SK-N-SH (cell line): ENCODE measurements at regions not wholly inside any gene's neighbourhood (a gene's known extent, or its start where the extent isn't known, plus 50 kb on each side); places are given as distances from the start of the nearest gene placed in this dataset.

Experiments used
- CTCF ChIA-PET: fragments of 300-600, 350-600 bp; formaldehyde crosslinking; extraction: SDS; loops from one replicate; lab custom pipeline; 2021; lab: Yijun Ruan, JAX
- POLR2A ChIA-PET: fragments of 350-600 bp; sonication (Branson Sonifier 250); formaldehyde crosslinking; extraction: SDS; loops from one replicate; lab custom pipeline; 2020; ENCODE audit warnings: antibody characterized with exemption, inconsistent platforms; lab: Yijun Ruan, JAX
- DNase-seq: peaks from one replicate; pipeline ENCODE4 v3.0.0; 2012
- H2AFZ ChIP-seq: fragments of 200-600 bp; sonication (generic); 2 replicates; pipeline ENCODE4 v1.8.1; 2016; ENCODE audit warnings: antibody characterized with exemption, mild to moderate bottlenecking, low read depth
- H3F3A ChIP-seq: fragments of 200-600 bp; sonication (generic); replicated peaks from 2 replicates; pipeline ENCODE3; 2016; ENCODE audit warnings: antibody characterized with exemption, mild to moderate bottlenecking; ENCODE audit not compliant: insufficient read depth
- H3K27ac ChIP-seq, 2 experiments: fragments of 200-500 bp in 1 of 2; fragments of 200-600 bp in 1 of 2; sonication (Bioruptor generic) in 1 of 2; sonication (generic), shearing (Covaris generic) in 1 of 2; 2 replicates each; pipeline versions ENCODE4 v1.5.1 to v1.6.1; 2014 to 2016; ENCODE audit warnings: low read depth in 2 of 2, inconsistent platforms in 1 of 2, low read length in 1 of 2, mild to moderate bottlenecking in 1 of 2, mixed read lengths in 1 of 2
- H3K27me3 ChIP-seq: fragments of 200-600 bp; sonication (generic), shearing (Covaris generic); 2 replicates; pipeline ENCODE4 v1.6.1; 2016; ENCODE audit warnings: mixed run types; ENCODE audit not compliant: insufficient read depth
- H3K36me3 ChIP-seq, 2 experiments: fragments of 200-500 bp in 1 of 2; fragments of 200-600 bp in 1 of 2; sonication (Bioruptor generic) in 1 of 2; sonication (generic) in 1 of 2; replicated peaks in 1 of 2; 2 replicates each; pipeline versions ENCODE3 to v1.5.1; 2014 to 2016; ENCODE audit warnings: low read length in 1 of 2, mild to moderate bottlenecking in 1 of 2; ENCODE audit not compliant: insufficient read depth in 2 of 2, control insufficient read depth in 1 of 2
- H3K4me1 ChIP-seq, 2 experiments: fragments of 200-500 bp in 1 of 2; fragments of 200-600 bp in 1 of 2; sonication (Bioruptor generic) in 1 of 2; sonication (generic), shearing (Covaris generic) in 1 of 2; 2 replicates each; pipeline versions ENCODE4 v1.5.1 to v1.6.1; 2014 to 2016; ENCODE audit warnings: low read depth in 1 of 2, low read length in 1 of 2, mixed run types in 1 of 2; ENCODE audit not compliant: insufficient read depth in 2 of 2, control insufficient read depth in 1 of 2
- H3K4me2 ChIP-seq: fragments of 200-600 bp; sonication (generic), shearing (Covaris generic); 2 replicates; pipeline ENCODE4 v1.6.1; 2017; ENCODE audit warnings: mixed run types
- H3K4me3 ChIP-seq, 2 experiments: fragments of 200-500 bp in 1 of 2; fragments of 200-600 bp in 1 of 2; sonication (Bioruptor generic) in 1 of 2; sonication (generic), shearing (Covaris generic) in 1 of 2; 2 replicates each; pipeline versions ENCODE4 v1.5.1 to v1.8.1; 2014 to 2016; ENCODE audit warnings: low read depth in 2 of 2, inconsistent platforms in 1 of 2, low read length in 1 of 2, mild to moderate bottlenecking in 1 of 2, mixed read lengths in 1 of 2, moderate library complexity in 1 of 2
- H3K79me2 ChIP-seq: fragments of 200-600 bp; sonication (generic); 2 replicates; pipeline ENCODE4 v1.8.1; 2017; ENCODE audit warnings: mild to moderate bottlenecking; ENCODE audit not compliant: insufficient read depth
- H3K9ac ChIP-seq: fragments of 200-600 bp; sonication (generic); 2 replicates; pipeline ENCODE4 v1.6.1; 2017; ENCODE audit warnings: mixed run types
- H3K9me2 ChIP-seq: fragments of 200-600 bp; sonication (generic); 2 replicates; pipeline ENCODE4 v1.6.1; 2017; ENCODE audit warnings: mixed run types
- H3K9me3 ChIP-seq: fragments of 200-600 bp; sonication (generic); 2 replicates; pipeline ENCODE4 v1.6.1; 2017; ENCODE audit warnings: mixed run types, mild to moderate bottlenecking, moderate library complexity
- H4K20me1 ChIP-seq: fragments of 200-600 bp; sonication (generic); 2 replicates; pipeline ENCODE4 v1.6.1; 2017; ENCODE audit warnings: mild to moderate bottlenecking, mixed run types; ENCODE audit not compliant: insufficient read depth
- CHD2 ChIP-seq: fragments of 150-350 bp; IDR thresholded peaks from 2 replicates; pipeline ENCODE4 v1.6.1; 2018; ENCODE audit warnings: low read length; ENCODE audit not compliant: partially characterized antibody
- EZH2phosphoT487 ChIP-seq: fragments of 200-600 bp; sonication (generic); IDR thresholded peaks from 2 replicates; pipeline ENCODE4 v1.6.1; 2017; ENCODE audit warnings: low read depth, mixed run types, mild to moderate bottlenecking, antibody characterized with exemption, moderate library complexity, borderline replicate concordance
- FOSL2 ChIP-seq: IDR thresholded peaks from 2 replicates; pipeline ENCODE4 v1.4.0; 2012; ENCODE audit warnings: low read depth, mild to moderate bottlenecking, moderate library complexity, borderline replicate concordance
- FOXJ3 ChIP-seq: sonication (generic); formaldehyde crosslinking; IDR thresholded peaks from 2 replicates; pipeline ENCODE4 v1.5.1; 2020; ENCODE audit warnings: mild to moderate bottlenecking, missing genetic modification reagents
- GABPA ChIP-seq: IDR thresholded peaks from 2 replicates; pipeline ENCODE4 v1.4.0; 2012; ENCODE audit warnings: low read depth, mild to moderate bottlenecking
- GATA2 ChIP-seq: sonication (generic); formaldehyde crosslinking; IDR thresholded peaks from 2 replicates; pipeline ENCODE4 v1.5.0; 2020; ENCODE audit warnings: mild to moderate bottlenecking, missing genetic modification reagents
- IRF3 ChIP-seq: fragments of 150-350 bp; IDR thresholded peaks from 2 replicates; pipeline ENCODE4 v1.6.1; 2016; ENCODE audit warnings: mild to moderate bottlenecking, low read depth, low read length
- MAX ChIP-seq: IDR thresholded peaks from 2 replicates; pipeline ENCODE4 v1.4.0; 2012; ENCODE audit warnings: low read depth
- MXI1 ChIP-seq: IDR thresholded peaks from 2 replicates; pipeline ENCODE4 v1.6.1; 2012; ENCODE audit warnings: mild to moderate bottlenecking, low read depth, low read length, improper control_type of control experiment
- NRF1 ChIP-seq: IDR thresholded peaks from 2 replicates; pipeline ENCODE4 v1.6.1; 2012; ENCODE audit warnings: low read depth, mild to moderate bottlenecking, low read length
- PBX3 ChIP-seq: IDR thresholded peaks from 2 replicates; pipeline ENCODE4; 2012
- POLR2AphosphoS5 ChIP-seq: IDR thresholded peaks from 2 replicates; pipeline ENCODE4 v1.6.1; 2012; ENCODE audit warnings: low read depth, low read length
- RAD21 ChIP-seq: IDR thresholded peaks from 2 replicates; pipeline ENCODE4 v1.6.1; 2012; ENCODE audit warnings: mild to moderate bottlenecking, low read length
- REST ChIP-seq: IDR thresholded peaks from 2 replicates; pipeline ENCODE4 v1.6.1; 2012; ENCODE audit warnings: mild to moderate bottlenecking, low read depth, low read length, moderate library complexity
- RXRA ChIP-seq: IDR thresholded peaks from 2 replicates; pipeline ENCODE4 v1.4.0; 2012; ENCODE audit warnings: low read depth, mild to moderate bottlenecking, borderline replicate concordance
- SMC3 ChIP-seq: IDR thresholded peaks from 2 replicates; pipeline ENCODE4 v1.6.1; 2012; ENCODE audit warnings: low read depth, low read length, improper control_type of control experiment
- USF2 ChIP-seq: fragments of 150-350 bp; IDR thresholded peaks from 2 replicates; pipeline ENCODE4 v1.6.1; 2017; ENCODE audit warnings: antibody characterized with exemption, low read length, low read depth, borderline replicate concordance
- WGBS: methylation state at CpG from one replicate; pipeline ENCODE4 v1.1.6; 2017; ENCODE audit warnings: low lambda C conversion rate; 5-methylcytosine and 5-hydroxymethylcytosine counted together

GRCh38 chr10:65723525-65723924 lies 1202.3 kb upstream of the LRRTM3 start:
- ChIA-PET POLR2A (no interaction called here), CTCF (no interaction called here)
- no peak for TF ChIP-seq PBX3
- TF ChIP-seq MAX: no peak
- no peak for TF ChIP-seq GATA2 (CRISPR knock-in tag)
- TF ChIP-seq REST: no peak
- no peak for TF ChIP-seq USF2
- no peak for TF ChIP-seq FOSL2
- TF ChIP-seq FOXJ3 (CRISPR knock-in tag): no peak
- TF ChIP-seq EZH2phosphoT487: no peak
- no peak for TF ChIP-seq SMC3
- TF ChIP-seq, all 33 proteins: peak for 0
- DNase-seq: no peak
- Histone ChIP-seq H3K4me1 (no peaks in the 10 kb centered on the region), H3K4me3 (no peak overlapping the region), H3K9me3 (no peaks in the 10 kb centered on the region; the same call in 1 of the 2 replicates), H3K36me3 (no peaks in the 10 kb centered on the region), H3K79me2 (no peaks in the 10 kb centered on the region), H3K9ac (no peak overlapping the region), H3K27me3 (no peaks in the 10 kb centered on the region), H3F3A (peaks cover 3% of the 10 kb centered on the region), H4K20me1 (no peaks in the 10 kb centered on the region), H3K9me2 (no peaks in the 10 kb centered on the region), H2AFZ (no peak overlapping the region), H3K27ac (no peak overlapping the region), H3K4me2 (no peak overlapping the region)
- 83% methylated on average over 6 of the region's 6 CpGs for WGBS

GRCh38 chr10:65735382-65735781 lies 1190.5 kb upstream of the LRRTM3 start:
- CTCF ChIA-PET: no interaction called here
- TF ChIP-seq FOXJ3 (CRISPR knock-in tag) (no peak), GABPA (no peak), CHD2 (no peak), IRF3 (no peak), POLR2AphosphoS5 (no peak), RXRA (no peak), NRF1 (no peak), MXI1 (no peak), RAD21 (no peak), GATA2 (CRISPR knock-in tag) (no peak)
- 60% methylated on average over 2 of the region's 2 CpGs for WGBS

More at GRCh38 chr10:65735382-65735781, 1190.5 kb upstream of the LRRTM3 start:
- no peaks in the 10 kb centered on the region for H3K36me3 ChIP-seq
- H3K27ac ChIP-seq: no peak overlapping the region
- H2AFZ ChIP-seq: no peak overlapping the region
- no peaks in the 10 kb centered on the region for H3K9me3 ChIP-seq
- DNase-seq: no peak
- no peaks in the 10 kb centered on the region for H3K9me2 ChIP-seq
- no peaks in the 10 kb centered on the region for H3K4me1 ChIP-seq
- H3F3A ChIP-seq: no peaks in the 10 kb centered on the region
- no peaks in the 10 kb centered on the region for H3K27me3 ChIP-seq
- POLR2A ChIA-PET: no interaction called here
- no peaks in the 10 kb centered on the region for H3K79me2 ChIP-seq
- H3K4me3 ChIP-seq: no peak overlapping the region
- H4K20me1 ChIP-seq: no peaks in the 10 kb centered on the region
- no peak overlapping the region for H3K9ac ChIP-seq
- no peak overlapping the region for H3K4me2 ChIP-seq
